LNCAP (cell line): ENCODE measurements at regions not wholly inside any gene's neighbourhood (a gene's known extent, or its start where the extent isn't known, plus 50 kb on each side); places are given as distances from the start of the nearest gene placed in this dataset.

ENCODE experiments used
- TF ChIP-seq, protein P1 (sequence below): fragments of 450-650 bp; IDR thresholded peaks from 2 replicates; pipeline ENCODE4 v1.5.1; 2017; ENCODE audit warnings: mild to moderate bottlenecking

DNA sequence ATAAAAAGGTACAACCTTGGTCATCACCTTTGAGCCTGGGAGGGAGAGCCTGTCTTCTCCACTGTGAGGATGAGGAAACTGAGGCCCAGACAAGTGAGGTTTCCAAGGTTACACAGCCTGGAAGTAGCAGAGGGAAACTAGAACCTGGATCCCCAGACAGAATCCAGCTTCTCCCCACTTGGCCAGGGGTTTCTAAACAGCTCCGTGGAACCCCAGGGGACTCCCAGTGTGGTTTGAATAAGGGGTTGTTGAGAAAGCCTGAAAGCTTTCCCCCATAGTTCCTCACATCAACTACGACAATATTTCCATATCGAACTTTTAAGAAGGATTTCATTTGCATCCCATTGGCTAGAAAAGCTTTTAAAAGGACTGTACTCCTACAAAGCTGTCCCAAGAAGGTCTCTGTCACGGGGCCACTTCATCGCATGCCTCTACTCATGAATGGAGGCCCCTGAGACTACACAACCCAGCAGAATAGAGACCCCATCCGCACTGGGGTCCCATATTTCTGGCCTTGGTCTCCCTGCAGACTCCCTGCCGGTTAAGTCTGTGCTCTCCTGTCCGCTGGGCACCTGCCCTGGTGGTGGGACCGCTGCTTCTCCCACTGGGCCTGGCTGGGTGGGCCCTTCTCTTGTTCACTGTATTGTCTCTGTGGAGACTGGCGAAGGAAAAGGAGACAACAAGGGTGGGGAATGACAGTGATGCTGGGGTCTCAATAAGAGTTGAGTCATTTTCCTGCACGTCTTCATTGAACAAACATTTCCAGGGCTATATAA is 178.5 kb downstream of the SMAD6 start:
- TF ChIP-seq, protein P1, sequence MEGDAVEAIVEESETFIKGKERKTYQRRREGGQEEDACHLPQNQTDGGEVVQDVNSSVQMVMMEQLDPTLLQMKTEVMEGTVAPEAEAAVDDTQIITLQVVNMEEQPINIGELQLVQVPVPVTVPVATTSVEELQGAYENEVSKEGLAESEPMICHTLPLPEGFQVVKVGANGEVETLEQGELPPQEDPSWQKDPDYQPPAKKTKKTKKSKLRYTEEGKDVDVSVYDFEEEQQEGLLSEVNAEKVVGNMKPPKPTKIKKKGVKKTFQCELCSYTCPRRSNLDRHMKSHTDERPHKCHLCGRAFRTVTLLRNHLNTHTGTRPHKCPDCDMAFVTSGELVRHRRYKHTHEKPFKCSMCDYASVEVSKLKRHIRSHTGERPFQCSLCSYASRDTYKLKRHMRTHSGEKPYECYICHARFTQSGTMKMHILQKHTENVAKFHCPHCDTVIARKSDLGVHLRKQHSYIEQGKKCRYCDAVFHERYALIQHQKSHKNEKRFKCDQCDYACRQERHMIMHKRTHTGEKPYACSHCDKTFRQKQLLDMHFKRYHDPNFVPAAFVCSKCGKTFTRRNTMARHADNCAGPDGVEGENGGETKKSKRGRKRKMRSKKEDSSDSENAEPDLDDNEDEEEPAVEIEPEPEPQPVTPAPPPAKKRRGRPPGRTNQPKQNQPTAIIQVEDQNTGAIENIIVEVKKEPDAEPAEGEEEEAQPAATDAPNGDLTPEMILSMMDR = no peak

- TF ChIP-seq, protein P1 = no peak
These were observed 179.3 kb downstream of the SMAD6 start for GRCh38 chr15:66881173-66881905.

DNA sequence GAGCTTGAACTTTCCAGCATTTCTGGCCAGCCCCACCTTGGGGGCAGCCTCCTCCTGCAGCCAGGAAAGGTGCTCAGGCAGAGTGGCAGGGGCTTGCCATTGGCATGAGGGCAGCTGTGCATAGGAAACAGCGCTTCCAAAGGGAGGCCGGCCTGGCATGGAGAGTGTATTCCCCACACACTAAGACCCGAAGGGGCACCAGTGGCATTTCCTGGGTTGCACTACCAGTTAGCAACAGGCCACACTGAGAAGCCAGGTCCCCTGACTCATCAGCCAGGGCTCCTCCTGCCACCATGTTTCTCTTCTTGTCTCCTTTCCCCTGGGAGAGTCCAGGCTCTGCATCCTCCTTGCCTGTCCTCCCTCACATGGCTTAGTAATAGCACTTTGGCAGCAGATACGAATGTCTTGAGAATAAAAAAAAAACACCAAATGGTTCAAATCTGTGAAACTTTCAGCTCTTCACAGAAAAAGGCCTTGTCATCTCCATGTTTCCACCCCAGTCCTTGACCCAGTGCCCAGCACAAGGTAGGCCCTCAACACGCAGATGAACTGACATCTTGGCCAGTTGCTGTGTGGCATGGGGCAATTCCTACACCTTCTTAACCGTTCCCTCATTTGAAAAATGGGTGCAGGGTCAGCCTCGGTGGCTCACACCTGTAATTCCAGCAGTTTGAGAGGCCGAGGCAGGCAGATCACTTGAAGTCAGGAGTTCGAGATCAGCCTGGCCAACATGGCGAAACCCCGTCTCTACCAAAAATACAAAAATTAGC is 180.4 kb downstream of the SMAD6 start:
- TF ChIP-seq, protein P1 = no peak

GRCh38 chr15:66883284-66883911 is 181.4 kb downstream of the SMAD6 start:
- TF ChIP-seq, protein P1 = no peak

- TF ChIP-seq, protein P1 = no peak
These were observed 181.2 kb upstream of the SMAD3 start for GRCh38 chr15:66884115-66884622.

DNA sequence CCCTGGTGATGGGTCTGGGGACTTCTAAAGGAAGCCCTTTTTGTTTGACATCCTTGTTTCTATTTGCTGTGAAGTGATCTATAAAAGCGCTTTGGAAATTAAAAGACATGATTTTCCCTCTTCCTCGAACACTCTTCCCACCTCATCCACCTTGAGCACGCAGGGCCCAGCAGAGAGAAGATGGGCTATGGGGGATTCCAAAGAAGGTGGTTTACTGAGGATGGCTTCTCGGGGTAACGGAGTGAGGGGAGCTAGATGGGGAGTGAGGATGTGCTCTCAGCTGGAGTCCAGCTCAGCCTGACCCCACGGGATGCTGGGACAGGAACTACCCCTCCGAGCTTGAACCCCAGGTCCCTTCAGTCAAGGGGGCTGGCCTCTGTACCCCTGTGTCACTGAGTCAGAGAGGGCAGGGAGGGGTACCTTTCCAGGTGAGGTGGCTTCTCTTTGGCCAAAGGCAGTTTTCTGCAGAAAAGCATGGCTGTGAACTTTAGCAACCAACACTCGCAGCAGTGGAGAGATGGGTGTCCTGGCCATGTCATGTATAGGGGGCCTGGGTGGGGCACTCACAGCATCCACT is 180.7 kb upstream of the SMAD3 start:
- TF ChIP-seq, protein P1 = no peak
